ENCODE measurements at regions not wholly inside any gene's neighbourhood (a gene's known extent, or its start where the extent isn't known, plus 50 kb on each side); places are given as distances from the start of the nearest gene placed in this dataset.

GRCh38 chr16:9151597-9151996 is 60.2 kb downstream of the HAPSTR1 start (continued):
- TF ChIP-seq, protein P1, sequence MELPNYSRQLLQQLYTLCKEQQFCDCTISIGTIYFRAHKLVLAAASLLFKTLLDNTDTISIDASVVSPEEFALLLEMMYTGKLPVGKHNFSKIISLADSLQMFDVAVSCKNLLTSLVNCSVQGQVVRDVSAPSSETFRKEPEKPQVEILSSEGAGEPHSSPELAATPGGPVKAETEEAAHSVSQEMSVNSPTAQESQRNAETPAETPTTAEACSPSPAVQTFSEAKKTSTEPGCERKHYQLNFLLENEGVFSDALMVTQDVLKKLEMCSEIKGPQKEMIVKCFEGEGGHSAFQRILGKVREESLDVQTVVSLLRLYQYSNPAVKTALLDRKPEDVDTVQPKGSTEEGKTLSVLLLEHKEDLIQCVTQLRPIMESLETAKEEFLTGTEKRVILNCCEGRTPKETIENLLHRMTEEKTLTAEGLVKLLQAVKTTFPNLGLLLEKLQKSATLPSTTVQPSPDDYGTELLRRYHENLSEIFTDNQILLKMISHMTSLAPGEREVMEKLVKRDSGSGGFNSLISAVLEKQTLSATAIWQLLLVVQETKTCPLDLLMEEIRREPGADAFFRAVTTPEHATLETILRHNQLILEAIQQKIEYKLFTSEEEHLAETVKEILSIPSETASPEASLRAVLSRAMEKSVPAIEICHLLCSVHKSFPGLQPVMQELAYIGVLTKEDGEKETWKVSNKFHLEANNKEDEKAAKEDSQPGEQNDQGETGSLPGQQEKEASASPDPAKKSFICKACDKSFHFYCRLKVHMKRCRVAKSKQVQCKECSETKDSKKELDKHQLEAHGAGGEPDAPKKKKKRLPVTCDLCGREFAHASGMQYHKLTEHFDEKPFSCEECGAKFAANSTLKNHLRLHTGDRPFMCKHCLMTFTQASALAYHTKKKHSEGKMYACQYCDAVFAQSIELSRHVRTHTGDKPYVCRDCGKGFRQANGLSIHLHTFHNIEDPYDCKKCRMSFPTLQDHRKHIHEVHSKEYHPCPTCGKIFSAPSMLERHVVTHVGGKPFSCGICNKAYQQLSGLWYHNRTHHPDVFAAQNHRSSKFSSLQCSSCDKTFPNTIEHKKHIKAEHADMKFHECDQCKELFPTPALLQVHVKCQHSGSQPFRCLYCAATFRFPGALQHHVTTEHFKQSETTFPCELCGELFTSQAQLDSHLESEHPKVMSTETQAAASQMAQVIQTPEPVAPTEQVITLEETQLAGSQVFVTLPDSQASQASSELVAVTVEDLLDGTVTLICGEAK (IDR thresholded peaks at IDR 0.05), result no peak
- TF ChIP-seq, protein P1 (CRISPR knock-in tag; IDR thresholded peaks at IDR 0.05), result no peak
- TF ChIP-seq KLF1 (tag; IDR thresholded peaks at IDR 0.05) (no peak), YBX1 (IDR thresholded peaks at IDR 0.05) (no peak), ZNF584 (CRISPR knock-in tag; IDR thresholded peaks at IDR 0.05; ENCODE audit: low read depth) (no peak), HDGF (IDR thresholded peaks at IDR 0.05) (no peak), MLLT1 (IDR thresholded peaks at IDR 0.05) (no peak), FIP1L1 (IDR thresholded peaks at IDR 0.05; ENCODE audit: low read depth, low read length, poor library complexity, severe bottlenecking) (no peak)
